ENCODE measurements at regions not wholly inside any gene's neighbourhood (a gene's known extent, or its start where the extent isn't known, plus 50 kb on each side); places are given as distances from the start of the nearest gene placed in this dataset.

GRCh38 chr17:79164408-79164807 lies 89.8 kb downstream of the ENGASE start:
- no peak for DNase-seq

GRCh38 chr17:79163071-79163470 lies 88.4 kb downstream of the ENGASE start:
- DNase-seq, result no peak

GRCh38 chr17:79162012-79162963 lies 87.7 kb downstream of the ENGASE start:
- DNase-seq, result no peak

GRCh38 chr17:79160980-79161636 lies 86.5 kb downstream of the ENGASE start:
- peak; percentile 26 for DNase-seq

DNA sequence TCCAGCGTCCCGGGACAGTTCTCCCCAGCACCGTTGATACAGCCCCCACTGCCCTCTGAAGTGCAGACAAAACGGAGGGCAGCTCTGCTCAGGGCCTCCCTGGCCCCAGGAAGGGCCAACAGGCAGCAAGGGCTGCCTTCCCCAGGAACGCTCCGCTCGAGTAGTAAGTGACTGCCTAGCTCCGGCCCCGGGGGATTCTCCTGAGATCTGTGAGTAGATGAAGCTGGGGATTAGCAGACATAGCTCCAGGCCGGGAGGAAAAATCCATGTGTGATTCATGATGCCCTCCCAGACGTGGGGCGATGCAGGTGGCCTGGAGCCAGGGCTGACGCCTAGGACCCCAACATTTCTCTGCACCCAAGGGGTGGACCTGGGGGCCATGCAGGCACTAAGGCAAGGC lies 85.3 kb downstream of the ENGASE start:
- DNase-seq, result no peak

- no peak for DNase-seq
These were observed 84.8 kb downstream of the ENGASE start for GRCh38 chr17:79159471-79159870.

GRCh38 chr17:79156463-79157095 lies 82.0 kb downstream of the ENGASE start:
- no peak for DNase-seq

GRCh38 chr17:79155701-79156100 lies 81.1 kb downstream of the ENGASE start:
- DNase-seq, result no peak

DNA sequence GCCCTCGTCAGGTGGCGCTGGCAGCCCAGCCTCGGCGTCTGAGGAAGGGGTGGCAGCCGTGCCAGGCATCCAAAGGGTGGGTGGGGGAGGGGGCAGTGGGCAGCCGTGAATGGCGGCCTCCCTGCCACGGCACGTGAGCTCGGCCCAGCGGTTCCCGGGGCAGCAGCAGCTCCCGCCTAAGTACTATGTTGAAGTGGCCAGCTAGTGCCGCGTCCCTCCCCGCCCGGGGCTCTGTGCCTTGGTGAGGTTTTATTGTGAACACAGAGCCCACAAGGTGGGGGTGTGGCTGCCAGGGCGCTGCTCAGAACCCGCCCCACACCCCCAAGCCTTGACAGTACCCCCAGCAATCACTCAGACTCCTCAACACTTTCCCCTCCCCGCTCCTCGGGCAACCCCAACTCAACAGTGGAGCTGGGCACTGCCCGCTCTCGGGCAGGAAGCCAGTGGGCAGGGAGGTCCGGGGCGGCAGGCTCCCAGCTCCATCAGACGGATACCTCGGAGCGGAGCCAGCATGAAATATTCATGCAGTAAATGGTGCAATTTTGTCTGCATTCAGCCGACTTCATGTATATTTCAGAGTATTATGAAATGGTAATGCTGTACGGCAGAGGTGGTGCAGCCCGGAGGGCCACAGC lies 80.4 kb downstream of the ENGASE start:
- no peak for DNase-seq

DNA sequence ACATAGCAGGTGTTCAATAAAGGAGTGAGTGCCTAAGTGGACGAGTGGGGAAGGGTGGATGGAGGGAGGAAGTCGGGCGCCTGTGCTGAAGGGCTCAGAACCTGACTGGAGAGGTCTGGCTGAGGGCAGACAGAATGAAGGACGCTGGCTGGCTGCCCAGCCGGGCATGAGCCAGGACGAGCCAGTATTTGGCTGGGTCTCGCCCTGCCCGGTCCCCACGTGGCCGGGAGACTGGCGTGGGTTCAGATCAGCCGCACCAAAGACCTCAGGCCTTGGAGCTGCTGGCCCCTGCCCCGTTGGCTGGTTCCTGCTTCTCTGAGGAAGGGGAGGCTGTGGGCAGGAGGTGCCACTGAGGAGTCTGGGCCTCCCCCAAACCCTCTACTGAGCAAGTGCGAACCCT lies 79.8 kb downstream of the ENGASE start:
- DNase-seq, result no peak

DNA sequence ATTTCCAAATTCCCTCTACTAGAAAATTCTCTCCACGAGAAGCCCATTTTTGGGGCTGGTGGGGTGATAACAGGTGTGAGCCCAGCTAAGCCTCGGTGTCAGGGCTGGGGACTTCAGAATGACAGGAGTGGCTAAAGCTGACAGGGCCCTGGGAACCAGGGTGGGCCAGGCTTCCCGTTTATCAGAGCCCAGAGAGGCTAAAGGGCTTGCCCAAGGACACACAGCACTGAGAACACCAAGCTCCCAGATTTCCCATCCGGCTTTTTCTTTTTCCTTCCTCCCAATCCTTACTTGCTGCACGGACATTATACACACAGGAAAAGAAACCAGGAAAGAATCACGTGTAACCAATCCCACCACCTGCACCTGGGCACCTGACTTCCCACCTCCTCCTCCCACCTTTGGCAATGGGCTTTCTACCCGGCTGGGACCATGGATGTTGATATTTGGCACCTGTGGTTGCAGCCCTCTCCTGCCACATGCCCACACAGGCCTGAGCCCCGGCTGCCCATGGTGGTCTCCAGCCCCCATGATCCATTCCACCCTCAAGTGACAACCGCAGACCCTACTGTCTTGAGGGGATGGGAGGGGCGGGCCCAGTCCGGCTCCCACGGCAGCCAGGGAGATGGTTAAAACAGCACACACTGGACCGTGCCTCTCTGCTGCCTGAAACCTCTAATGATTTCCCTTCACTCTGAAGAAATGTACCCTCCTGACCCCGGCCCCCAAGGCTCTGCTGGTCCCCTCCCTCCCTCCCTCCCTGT lies 78.9 kb downstream of the ENGASE start:
- DNase-seq, result no peak

- DNase-seq, result no peak
These were observed 78.0 kb downstream of the ENGASE start for GRCh38 chr17:79152636-79153035.

- no peak for DNase-seq
These were observed 77.5 kb downstream of the ENGASE start for GRCh38 chr17:79152110-79152509.

DNA sequence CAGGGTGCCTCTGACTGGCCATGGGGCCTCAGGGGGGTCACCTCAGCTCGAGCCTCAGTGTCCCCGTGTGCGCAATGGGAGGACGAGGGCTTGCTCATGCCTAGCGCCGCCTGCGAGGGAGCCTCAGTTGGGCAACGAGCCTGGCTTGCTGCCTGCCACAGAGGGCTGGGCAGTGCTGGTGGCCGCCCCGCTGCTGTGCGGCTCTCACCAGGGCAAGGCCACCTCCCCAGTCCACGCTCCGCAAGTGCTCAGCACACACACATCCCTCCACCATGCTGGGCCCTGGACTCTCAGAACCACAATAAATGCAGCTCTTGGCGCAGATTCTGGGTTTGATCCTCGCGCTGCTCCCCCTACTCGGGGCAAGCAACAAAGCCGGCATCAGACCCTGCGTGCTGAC lies 76.2 kb downstream of the ENGASE start:
- no peak for DNase-seq

GRCh38 chr17:79150035-79150733 lies 75.6 kb downstream of the ENGASE start:
- DNase-seq, result no peak

DNA sequence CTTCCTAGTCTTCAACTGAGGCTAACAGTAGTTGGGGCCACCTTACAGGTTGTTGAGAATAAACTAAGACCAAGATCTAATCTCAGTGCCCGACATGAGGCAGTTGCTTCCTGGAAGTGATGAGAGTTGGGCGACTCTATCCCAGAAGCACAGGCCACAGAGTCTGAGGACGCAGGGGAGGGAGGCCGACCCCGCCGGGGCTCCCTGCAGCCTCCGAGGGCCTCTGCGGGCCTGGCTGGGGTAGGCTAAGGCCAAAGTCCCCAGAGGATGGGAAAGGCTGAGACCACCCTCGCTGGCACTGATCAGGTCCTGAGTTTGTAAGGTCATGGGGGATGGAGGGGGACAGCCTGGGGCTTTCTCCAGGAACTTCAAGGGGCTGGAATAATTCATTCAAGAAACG lies 74.0 kb downstream of the ENGASE start:
- DNase-seq, result no peak

DNA sequence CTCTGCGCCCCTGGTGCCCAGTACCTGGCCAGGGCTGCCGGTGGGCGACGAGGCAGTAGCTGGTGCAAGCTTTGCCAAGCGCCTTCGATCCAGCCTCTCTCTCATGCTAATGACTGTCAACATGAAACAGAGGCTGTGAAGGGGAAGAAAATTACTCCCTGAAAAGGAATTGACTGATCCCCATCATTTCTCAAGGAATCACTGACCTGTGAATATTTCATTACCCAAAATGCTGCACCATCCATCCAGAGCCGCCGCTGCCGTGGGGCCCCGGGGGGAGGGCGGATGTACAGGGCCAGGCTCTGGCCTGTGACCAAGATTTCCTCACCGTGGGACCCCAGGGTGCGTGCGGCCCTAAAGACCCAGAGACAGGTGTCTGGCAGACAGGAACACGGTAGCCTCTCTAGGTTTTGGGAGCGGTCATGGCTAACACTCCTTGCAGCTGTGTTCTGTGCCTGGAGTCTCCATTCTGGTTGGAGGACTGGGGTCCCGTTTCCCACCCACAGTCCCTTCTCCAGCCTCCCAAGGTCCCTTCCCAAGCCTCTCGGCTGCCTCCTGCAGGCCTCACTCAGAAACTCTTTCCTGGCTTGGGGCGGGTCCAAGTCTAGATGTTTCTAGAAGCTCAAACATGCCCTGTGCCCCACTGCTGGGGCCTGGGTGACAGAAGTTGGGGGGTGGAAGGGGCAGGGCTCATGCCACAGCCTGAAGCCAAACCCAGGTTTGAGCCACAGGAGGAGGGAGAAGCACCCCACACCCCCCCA lies 73.3 kb downstream of the ENGASE start:
- DNase-seq, result no peak

GRCh38 chr17:79146562-79146961 lies 71.9 kb downstream of the ENGASE start:
- DNase-seq, result no peak

DNA sequence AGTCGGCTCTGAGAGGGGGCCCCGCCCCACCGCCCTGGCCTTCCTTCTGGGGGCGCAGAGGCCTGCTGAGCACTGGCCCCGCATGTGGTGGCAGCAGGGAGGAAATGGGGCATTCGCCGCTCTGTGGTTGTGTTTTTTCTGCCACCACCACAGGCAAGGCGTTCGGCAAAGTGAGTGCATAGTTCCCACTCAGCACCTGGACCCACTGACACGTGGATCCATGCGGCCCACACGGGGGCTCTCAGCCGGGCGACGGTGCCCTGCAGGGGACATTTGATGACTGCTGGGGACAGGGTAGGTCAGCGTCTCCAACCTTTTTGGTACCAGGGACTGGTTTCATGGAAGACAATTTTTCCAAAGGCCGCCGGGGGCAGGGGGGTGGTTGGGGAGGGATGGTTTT lies 70.9 kb downstream of the ENGASE start:
- DNase-seq, result no peak

DNA sequence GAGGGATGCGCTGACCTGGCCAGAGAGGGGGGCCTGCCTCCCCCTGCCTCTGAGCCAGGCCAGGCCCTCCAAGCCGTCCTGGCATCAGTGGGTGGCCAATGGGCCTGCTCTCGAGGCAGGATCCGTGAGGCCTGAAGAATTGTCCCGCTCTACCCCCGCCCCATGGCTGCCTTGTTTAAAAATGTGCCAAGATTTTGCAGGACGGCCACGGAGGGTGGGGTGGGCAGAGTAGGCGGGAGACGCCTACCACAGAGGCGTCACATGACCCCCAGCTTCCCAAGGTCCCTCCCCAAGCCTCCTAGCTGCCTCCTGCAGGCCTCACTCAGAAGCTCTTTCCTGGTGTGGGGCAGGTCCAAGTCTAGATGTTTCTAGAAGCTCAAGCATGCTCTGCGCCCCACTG lies 69.5 kb downstream of the ENGASE start:
- no peak for DNase-seq

- DNase-seq, result no peak
These were observed 67.8 kb downstream of the ENGASE start for GRCh38 chr17:79142375-79142774.

Data from CD4-positive, alpha-beta T cell treated with Interleukin-6 for 4 hours (primary cell).